ENCODE measurements at regions not wholly inside any gene's neighbourhood (a gene's known extent, or its start where the extent isn't known, plus 50 kb on each side); places are given as distances from the start of the nearest gene placed in this dataset.

DNA sequence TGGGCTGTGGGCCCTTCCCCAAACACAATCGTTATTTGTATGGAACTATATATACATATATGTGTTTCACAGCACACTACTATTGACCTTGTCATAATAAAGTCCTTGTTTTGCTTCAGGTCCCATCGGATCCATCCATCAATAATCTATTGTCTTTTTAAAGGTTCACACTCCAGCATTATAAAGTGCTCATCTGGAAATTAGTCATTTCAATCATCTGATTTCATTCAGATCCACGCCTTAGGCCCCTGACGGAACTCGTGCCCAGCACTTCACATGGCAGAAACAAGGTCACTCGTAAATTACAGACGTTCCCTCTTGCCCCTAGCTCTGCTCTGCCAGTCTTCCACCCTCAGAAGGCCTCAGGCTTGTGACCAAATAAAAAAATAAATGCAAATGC lies 133.1 kb upstream of the PPP2R2D start (continued):
- TF ChIP-seq, protein P1, sequence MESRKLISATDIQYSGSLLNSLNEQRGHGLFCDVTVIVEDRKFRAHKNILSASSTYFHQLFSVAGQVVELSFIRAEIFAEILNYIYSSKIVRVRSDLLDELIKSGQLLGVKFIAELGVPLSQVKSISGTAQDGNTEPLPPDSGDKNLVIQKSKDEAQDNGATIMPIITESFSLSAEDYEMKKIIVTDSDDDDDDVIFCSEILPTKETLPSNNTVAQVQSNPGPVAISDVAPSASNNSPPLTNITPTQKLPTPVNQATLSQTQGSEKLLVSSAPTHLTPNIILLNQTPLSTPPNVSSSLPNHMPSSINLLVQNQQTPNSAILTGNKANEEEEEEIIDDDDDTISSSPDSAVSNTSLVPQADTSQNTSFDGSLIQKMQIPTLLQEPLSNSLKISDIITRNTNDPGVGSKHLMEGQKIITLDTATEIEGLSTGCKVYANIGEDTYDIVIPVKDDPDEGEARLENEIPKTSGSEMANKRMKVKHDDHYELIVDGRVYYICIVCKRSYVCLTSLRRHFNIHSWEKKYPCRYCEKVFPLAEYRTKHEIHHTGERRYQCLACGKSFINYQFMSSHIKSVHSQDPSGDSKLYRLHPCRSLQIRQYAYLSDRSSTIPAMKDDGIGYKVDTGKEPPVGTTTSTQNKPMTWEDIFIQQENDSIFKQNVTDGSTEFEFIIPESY (IDR thresholded peaks at IDR 0.05) = no peak
- TF ChIP-seq DPF2 (IDR thresholded peaks at IDR 0.05) = no peak
- TF ChIP-seq ATF7 (IDR thresholded peaks at IDR 0.05; ENCODE audit: low read depth) = no peak
- TF ChIP-seq RUNX3 (IDR thresholded peaks at IDR 0.05; ENCODE audit: low read length) = no peak

DNA sequence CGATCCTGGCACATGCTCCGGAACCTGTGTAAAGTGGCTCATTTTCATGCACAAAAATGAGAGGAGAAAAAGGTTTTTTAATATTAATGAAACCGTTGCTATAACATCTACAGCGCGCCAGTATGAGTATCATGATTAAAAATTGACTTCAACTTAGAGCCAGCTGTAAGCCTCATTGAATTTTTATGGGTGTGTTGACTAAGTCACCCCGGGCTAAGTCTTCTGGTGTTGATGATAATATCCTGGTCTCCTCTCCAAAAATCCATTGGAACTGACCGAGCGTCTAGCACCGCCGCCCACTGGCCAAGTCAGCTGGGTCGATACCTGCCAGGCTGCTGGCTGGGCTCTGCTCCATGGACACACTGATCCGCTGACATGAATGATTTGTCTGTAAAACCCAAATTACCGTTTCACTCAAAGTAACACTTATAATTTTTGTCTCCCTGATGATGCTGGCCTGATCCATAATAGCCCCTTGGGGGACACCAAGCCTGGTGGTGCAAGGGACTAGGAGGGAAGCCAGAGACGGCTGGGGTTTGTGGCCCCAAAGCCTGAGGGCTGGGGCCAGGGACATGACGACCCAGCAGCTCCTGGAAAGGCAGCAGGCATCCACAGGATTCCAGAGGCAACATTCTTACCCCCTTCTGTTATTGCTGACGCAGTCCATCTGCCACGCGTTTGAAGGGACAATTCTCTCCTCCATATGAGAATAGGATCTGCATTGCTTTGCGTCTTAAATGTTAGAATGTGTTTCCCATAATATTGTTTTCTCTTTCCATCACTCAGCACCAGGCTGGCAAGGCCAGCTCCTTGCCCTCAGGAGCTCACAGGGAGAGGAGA lies 131.0 kb upstream of the PPP2R2D start:
- CTCF ChIA-PET = no interaction called here
- BruUV-seq (replicated peaks) = no TSS peak
- TF ChIP-seq ZNF384 (IDR thresholded peaks at IDR 0.05; ENCODE audit: borderline replicate concordance, low read depth, low read length) = no peak

More for the DNA sequence above, 131.0 kb upstream of the PPP2R2D start:
- in situ Hi-C loops (cut with MboI) = no loop called here
- Histone ChIP-seq H3K4me3 (no peak overlapping the region), H3K9me3 (replicated peaks; ENCODE audit: control insufficient read depth, insufficient read depth, low read length) (no peaks in the 10 kb centered on the region; the same call in 2 of the 3 replicates), H3K9ac (ENCODE audit: control insufficient read depth, insufficient read depth, low read length) (no peak overlapping the region), H3K4me1 (ENCODE audit: control insufficient read depth, insufficient read depth, low read length) (no peaks in the 10 kb centered on the region), H3K36me3 (ENCODE audit: control insufficient read depth in 2 of 2, insufficient read depth in 2 of 2, low read length in 1 of 2) (no peaks in the 10 kb centered on the region), H3K79me2 (ENCODE audit: control insufficient read depth, insufficient read depth, low read length) (no peaks in the 10 kb centered on the region), H3K4me2 (ENCODE audit: control insufficient read depth, insufficient read depth) (no peak overlapping the region), H3K27me3 (replicated peaks in 1 of 2; ENCODE audit: control insufficient read depth in 2 of 2, insufficient read depth in 2 of 2, low read length in 1 of 2) (no peaks in the 10 kb centered on the region), H3K27ac (ENCODE audit: control insufficient read depth, insufficient read depth) (no peak overlapping the region), H2AFZ (ENCODE audit: control insufficient read depth, low read depth, low read length) (no peak overlapping the region), H4K20me1 (ENCODE audit: control insufficient read depth, insufficient read depth) (no peaks in the 10 kb centered on the region)
- POLR2A ChIA-PET = no interaction called here
- WGBS (ENCODE audit: insufficient coverage, insufficient replicate concordance, low lambda C conversion rate, missing lambda C conversion rate) = 42% methylated on average over 19 of the region's 19 CpGs
- no peak for DNase-seq (ENCODE audit: low read depth, low spot score)
- FAIRE-seq = no peak
- intact Hi-C loops (cut with micrococcal nuclease; ENCODE audit: unreplicated experiment) = no loop called here
- RAD21 ChIA-PET (ENCODE audit: unreplicated experiment) = no interaction called here
- SMC1A ChIA-PET (ENCODE audit: uncharacterized antibody, unreplicated experiment) = no interaction called here
- ATAC-seq = no peak
